ENCODE measurements at regions not wholly inside any gene's neighbourhood (a gene's known extent, or its start where the extent isn't known, plus 50 kb on each side); places are given as distances from the start of the nearest gene placed in this dataset.
"Not testable (repeated sequence)": the region's sequence is repeated elsewhere in the genome, so short reads cannot be mapped to it uniquely, and the experiment has no call there.

GRCh38 chr14:45619831-45620230 is 366.8 kb upstream of the MIS18BP1 start:
- no peak for DNase-seq (ENCODE audit: low read depth)

GRCh38 chr14:45610318-45610717 is 357.3 kb upstream of the MIS18BP1 start:
- no peak for DNase-seq (ENCODE audit: low read depth)

- no peak for DNase-seq (ENCODE audit: low read depth)
Observed at GRCh38 chr14:45587142-45587541, 334.1 kb upstream of the MIS18BP1 start.

- no peak for DNase-seq (ENCODE audit: low read depth)
Observed at GRCh38 chr14:45559626-45560025, 306.6 kb upstream of the MIS18BP1 start.

GRCh38 chr14:45558183-45558582 is 305.2 kb upstream of the MIS18BP1 start:
- no peak for DNase-seq (ENCODE audit: low read depth)

- no peak for DNase-seq (ENCODE audit: low read depth)
Observed at GRCh38 chr14:45553981-45554380, 301.0 kb upstream of the MIS18BP1 start.

GRCh38 chr14:45551240-45551820 is 298.3 kb upstream of the MIS18BP1 start:
- DNase-seq (ENCODE audit: low read depth), result not testable (repeated sequence)

GRCh38 chr14:45531022-45531421 is 278.0 kb upstream of the MIS18BP1 start:
- no peak for DNase-seq (ENCODE audit: low read depth)

GRCh38 chr14:45526715-45527549 is 273.9 kb upstream of the MIS18BP1 start:
- DNase-seq (ENCODE audit: low read depth), result no peak

- no peak for DNase-seq (ENCODE audit: low read depth)
Observed at GRCh38 chr14:45519766-45520165, 266.8 kb upstream of the MIS18BP1 start.

- DNase-seq (ENCODE audit: low read depth), result no peak
Observed at GRCh38 chr14:45492876-45493275, 239.9 kb upstream of the MIS18BP1 start.

- no peak for DNase-seq (ENCODE audit: low read depth)
Observed at GRCh38 chr14:45491914-45492313, 238.9 kb upstream of the MIS18BP1 start.

GRCh38 chr14:45486599-45486998 is 233.6 kb upstream of the MIS18BP1 start:
- no peak for DNase-seq (ENCODE audit: low read depth)

- DNase-seq (ENCODE audit: low read depth), result no peak
Observed at GRCh38 chr14:45467023-45467422, 214.0 kb upstream of the MIS18BP1 start.

- no peak for DNase-seq (ENCODE audit: low read depth)
Observed at GRCh38 chr14:45434221-45434620, 181.2 kb upstream of the MIS18BP1 start.

- DNase-seq (ENCODE audit: low read depth), result peak; percentile 3
Observed at GRCh38 chr14:45426685-45427282, 173.8 kb upstream of the MIS18BP1 start.

GRCh38 chr14:45406942-45407341 is 153.9 kb upstream of the MIS18BP1 start:
- no peak for DNase-seq (ENCODE audit: low read depth)

GRCh38 chr14:45400950-45401640 is 148.1 kb upstream of the MIS18BP1 start:
- no peak for DNase-seq (ENCODE audit: low read depth)

GRCh38 chr14:45400509-45400908 is 147.5 kb upstream of the MIS18BP1 start:
- no peak for DNase-seq (ENCODE audit: low read depth)

- DNase-seq (ENCODE audit: low read depth), result no peak
Observed at GRCh38 chr14:45381091-45381490, 128.1 kb upstream of the MIS18BP1 start.

- DNase-seq (ENCODE audit: low read depth), result no peak
Observed at GRCh38 chr14:45377166-45377565, 124.2 kb upstream of the MIS18BP1 start.

GRCh38 chr14:45373877-45374276 is 120.9 kb upstream of the MIS18BP1 start:
- no peak for DNase-seq (ENCODE audit: low read depth)

Measured in Daoy (cell line).